ENCODE measurements at regions not wholly inside any gene's neighbourhood (a gene's known extent, or its start where the extent isn't known, plus 50 kb on each side); places are given as distances from the start of the nearest gene placed in this dataset.

DNA sequence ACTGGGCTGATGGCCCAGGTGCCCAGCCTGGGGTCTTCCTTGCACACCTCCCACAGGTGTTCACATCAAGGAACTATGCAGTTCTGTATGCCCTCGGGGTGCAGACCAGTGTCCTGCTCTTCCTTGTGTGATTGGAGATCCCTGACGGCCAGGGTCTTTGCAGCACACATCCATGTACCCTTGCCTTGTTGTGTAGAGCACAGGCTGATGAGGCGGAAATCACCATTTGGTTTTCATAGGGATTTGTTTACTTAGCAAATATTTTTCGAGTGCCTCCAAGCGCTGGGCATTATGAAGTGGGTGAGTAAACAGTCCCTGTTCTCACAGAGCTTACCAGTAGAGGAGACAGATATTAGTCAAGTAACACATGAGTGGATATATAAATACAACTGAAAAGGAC lies 209.3 kb upstream of the UMPS start (continued):
- TF ChIP-seq, protein P1, sequence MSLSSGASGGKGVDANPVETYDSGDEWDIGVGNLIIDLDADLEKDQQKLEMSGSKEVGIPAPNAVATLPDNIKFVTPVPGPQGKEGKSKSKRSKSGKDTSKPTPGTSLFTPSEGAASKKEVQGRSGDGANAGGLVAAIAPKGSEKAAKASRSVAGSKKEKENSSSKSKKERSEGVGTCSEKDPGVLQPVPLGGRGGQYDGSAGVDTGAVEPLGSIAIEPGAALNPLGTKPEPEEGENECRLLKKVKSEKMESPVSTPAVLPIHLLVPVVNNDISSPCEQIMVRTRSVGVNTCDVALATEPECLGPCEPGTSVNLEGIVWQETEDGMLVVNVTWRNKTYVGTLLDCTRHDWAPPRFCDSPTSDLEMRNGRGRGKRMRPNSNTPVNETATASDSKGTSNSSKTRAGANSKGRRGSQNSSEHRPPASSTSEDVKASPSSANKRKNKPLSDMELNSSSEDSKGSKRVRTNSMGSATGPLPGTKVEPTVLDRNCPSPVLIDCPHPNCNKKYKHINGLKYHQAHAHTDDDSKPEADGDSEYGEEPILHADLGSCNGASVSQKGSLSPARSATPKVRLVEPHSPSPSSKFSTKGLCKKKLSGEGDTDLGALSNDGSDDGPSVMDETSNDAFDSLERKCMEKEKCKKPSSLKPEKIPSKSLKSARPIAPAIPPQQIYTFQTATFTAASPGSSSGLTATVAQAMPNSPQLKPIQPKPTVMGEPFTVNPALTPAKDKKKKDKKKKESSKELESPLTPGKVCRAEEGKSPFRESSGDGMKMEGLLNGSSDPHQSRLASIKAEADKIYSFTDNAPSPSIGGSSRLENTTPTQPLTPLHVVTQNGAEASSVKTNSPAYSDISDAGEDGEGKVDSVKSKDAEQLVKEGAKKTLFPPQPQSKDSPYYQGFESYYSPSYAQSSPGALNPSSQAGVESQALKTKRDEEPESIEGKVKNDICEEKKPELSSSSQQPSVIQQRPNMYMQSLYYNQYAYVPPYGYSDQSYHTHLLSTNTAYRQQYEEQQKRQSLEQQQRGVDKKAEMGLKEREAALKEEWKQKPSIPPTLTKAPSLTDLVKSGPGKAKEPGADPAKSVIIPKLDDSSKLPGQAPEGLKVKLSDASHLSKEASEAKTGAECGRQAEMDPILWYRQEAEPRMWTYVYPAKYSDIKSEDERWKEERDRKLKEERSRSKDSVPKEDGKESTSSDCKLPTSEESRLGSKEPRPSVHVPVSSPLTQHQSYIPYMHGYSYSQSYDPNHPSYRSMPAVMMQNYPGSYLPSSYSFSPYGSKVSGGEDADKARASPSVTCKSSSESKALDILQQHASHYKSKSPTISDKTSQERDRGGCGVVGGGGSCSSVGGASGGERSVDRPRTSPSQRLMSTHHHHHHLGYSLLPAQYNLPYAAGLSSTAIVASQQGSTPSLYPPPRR (CRISPR knock-in tag; IDR thresholded peaks at IDR 0.05; ENCODE audit: borderline replicate concordance): peak; percentile 71; the same call in 1 of the 2 replicates
- TF ChIP-seq ZNF790 (CRISPR knock-in tag; IDR thresholded peaks at IDR 0.05; ENCODE audit: borderline replicate concordance): no peak
- no peak for TF ChIP-seq ZNF33B (CRISPR knock-in tag; IDR thresholded peaks at IDR 0.05)
- no peak for TF ChIP-seq CBX5 (CRISPR knock-in tag; IDR thresholded peaks at IDR 0.05; ENCODE audit: borderline replicate concordance)
- TF ChIP-seq MED1 (CRISPR knock-in tag; IDR thresholded peaks at IDR 0.05): peak; percentile 41; the same call in 1 of the 2 replicates
- TF ChIP-seq MTA1 (CRISPR knock-in tag; IDR thresholded peaks at IDR 0.05; ENCODE audit: borderline replicate concordance): no peak
- TF ChIP-seq, protein P2, sequence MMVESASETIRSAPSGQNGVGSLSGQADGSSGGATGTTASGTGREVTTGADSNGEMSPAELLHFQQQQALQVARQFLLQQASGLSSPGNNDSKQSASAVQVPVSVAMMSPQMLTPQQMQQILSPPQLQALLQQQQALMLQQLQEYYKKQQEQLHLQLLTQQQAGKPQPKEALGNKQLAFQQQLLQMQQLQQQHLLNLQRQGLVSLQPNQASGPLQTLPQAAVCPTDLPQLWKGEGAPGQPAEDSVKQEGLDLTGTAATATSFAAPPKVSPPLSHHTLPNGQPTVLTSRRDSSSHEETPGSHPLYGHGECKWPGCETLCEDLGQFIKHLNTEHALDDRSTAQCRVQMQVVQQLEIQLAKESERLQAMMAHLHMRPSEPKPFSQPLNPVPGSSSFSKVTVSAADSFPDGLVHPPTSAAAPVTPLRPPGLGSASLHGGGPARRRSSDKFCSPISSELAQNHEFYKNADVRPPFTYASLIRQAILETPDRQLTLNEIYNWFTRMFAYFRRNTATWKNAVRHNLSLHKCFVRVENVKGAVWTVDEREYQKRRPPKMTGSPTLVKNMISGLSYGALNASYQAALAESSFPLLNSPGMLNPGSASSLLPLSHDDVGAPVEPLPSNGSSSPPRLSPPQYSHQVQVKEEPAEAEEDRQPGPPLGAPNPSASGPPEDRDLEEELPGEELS (CRISPR knock-in tag; IDR thresholded peaks at IDR 0.05): peak; percentile 76
- peak; percentile 51; the same call in 1 of the 2 replicates for TF ChIP-seq RXRB (CRISPR knock-in tag; IDR thresholded peaks at IDR 0.05; ENCODE audit: borderline replicate concordance)
- TF ChIP-seq GABPA (IDR thresholded peaks at IDR 0.05; ENCODE audit: low read depth, low read length): no peak
- peak; percentile 42; the same call in 1 of the 2 replicates for TF ChIP-seq GABPA (CRISPR knock-in tag; IDR thresholded peaks at IDR 0.05; ENCODE audit: low read depth)
- no peak for TF ChIP-seq ZFP1 (CRISPR knock-in tag; IDR thresholded peaks at IDR 0.05)
- TF ChIP-seq, protein P3, sequence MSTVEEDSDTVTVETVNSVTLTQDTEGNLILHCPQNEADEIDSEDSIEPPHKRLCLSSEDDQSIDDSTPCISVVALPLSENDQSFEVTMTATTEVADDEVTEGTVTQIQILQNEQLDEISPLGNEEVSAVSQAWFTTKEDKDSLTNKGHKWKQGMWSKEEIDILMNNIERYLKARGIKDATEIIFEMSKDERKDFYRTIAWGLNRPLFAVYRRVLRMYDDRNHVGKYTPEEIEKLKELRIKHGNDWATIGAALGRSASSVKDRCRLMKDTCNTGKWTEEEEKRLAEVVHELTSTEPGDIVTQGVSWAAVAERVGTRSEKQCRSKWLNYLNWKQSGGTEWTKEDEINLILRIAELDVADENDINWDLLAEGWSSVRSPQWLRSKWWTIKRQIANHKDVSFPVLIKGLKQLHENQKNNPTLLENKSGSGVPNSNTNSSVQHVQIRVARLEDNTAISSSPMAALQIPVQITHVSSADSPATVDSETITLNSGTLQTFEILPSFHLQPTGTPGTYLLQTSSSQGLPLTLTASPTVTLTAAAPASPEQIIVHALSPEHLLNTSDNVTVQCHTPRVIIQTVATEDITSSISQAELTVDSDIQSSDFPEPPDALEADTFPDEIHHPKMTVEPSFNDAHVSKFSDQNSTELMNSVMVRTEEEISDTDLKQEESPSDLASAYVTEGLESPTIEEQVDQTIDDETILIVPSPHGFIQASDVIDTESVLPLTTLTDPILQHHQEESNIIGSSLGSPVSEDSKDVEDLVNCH (CRISPR knock-in tag; IDR thresholded peaks at IDR 0.05): no peak
- TF ChIP-seq SMAD1 (CRISPR knock-in tag; IDR thresholded peaks at IDR 0.05; ENCODE audit: borderline replicate concordance, low read depth): no peak
- no peak for TF ChIP-seq ZIK1 (CRISPR knock-in tag; IDR thresholded peaks at IDR 0.05; ENCODE audit: borderline replicate concordance, low read depth)
- TF ChIP-seq ZSCAN30 (CRISPR knock-in tag; IDR thresholded peaks at IDR 0.05): no peak
- TF ChIP-seq HHEX (CRISPR knock-in tag; IDR thresholded peaks at IDR 0.05): peak; percentile 89
- TF ChIP-seq, protein P4, sequence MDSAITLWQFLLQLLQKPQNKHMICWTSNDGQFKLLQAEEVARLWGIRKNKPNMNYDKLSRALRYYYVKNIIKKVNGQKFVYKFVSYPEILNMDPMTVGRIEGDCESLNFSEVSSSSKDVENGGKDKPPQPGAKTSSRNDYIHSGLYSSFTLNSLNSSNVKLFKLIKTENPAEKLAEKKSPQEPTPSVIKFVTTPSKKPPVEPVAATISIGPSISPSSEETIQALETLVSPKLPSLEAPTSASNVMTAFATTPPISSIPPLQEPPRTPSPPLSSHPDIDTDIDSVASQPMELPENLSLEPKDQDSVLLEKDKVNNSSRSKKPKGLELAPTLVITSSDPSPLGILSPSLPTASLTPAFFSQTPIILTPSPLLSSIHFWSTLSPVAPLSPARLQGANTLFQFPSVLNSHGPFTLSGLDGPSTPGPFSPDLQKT (CRISPR knock-in tag; IDR thresholded peaks at IDR 0.05; ENCODE audit: borderline replicate concordance): no peak
- TF ChIP-seq ZNF282 (IDR thresholded peaks at IDR 0.05; ENCODE audit: partially characterized antibody): no peak
- peak; percentile 84 for TF ChIP-seq SALL1 (CRISPR knock-in tag; IDR thresholded peaks at IDR 0.05)
- TF ChIP-seq SOX5 (CRISPR knock-in tag; IDR thresholded peaks at IDR 0.05; ENCODE audit: borderline replicate concordance): peak; percentile 65; the same call in 1 of the 2 replicates
- TF ChIP-seq GATAD2A (CRISPR knock-in tag; IDR thresholded peaks at IDR 0.05): peak; percentile 75
- TF ChIP-seq, protein P5, sequence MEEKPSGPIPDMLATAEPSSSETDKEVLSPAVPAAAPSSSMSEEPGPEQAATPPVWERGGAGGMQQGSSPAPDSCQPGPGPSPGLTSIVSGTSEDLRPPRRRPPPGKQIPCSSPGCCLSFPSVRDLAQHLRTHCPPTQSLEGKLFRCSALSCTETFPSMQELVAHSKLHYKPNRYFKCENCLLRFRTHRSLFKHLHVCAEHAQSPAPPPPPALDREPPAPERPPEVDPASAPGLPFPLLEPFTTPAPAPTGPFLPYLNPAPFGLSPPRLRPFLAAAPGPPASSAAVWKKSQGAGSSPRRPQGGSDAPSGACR (CRISPR knock-in tag; IDR thresholded peaks at IDR 0.05): no peak

Data from HepG2 (cell line).